ENCODE measurements at regions not wholly inside any gene's neighbourhood (a gene's known extent, or its start where the extent isn't known, plus 50 kb on each side); places are given as distances from the start of the nearest gene placed in this dataset.

GRCh38 chr12:75695926-75696325, 184.5 kb upstream of the KRR1 start:
- H3K27ac Mint-ChIP-seq (ENCODE audit: unreplicated experiment), result no peak overlapping the region
- no peak for DNase-seq
- H3K9me3 Mint-ChIP-seq (ENCODE audit: unreplicated experiment), result no peaks in the 10 kb centered on the region
- no peak overlapping the region for H3K4me3 Mint-ChIP-seq (ENCODE audit: unreplicated experiment)
- Histone ChIP-seq H3K4me3 (ENCODE audit: low read depth, low read length) (no peak overlapping the region), H3K36me3 (ENCODE audit: control insufficient read depth, insufficient read depth, low read length) (no peaks in the 10 kb centered on the region), H3K4me1 (no peaks in the 10 kb centered on the region), H3K27me3 (replicated peaks; ENCODE audit: control insufficient read depth, insufficient read depth, low read length) (no peaks in the 10 kb centered on the region), H3K9me3 (no peaks in the 10 kb centered on the region; the same call in 1 of the 2 replicates)
- no peak for TF ChIP-seq CTCF (IDR thresholded peaks at IDR 0.05; ENCODE audit: insufficient read depth in 1 of 2, low read depth in 1 of 2, low read length in 1 of 2, severe bottlenecking in 1 of 2, unreplicated experiment in 1 of 2)
- ChIA-PET POLR2A (no interaction called here), CTCF (no interaction called here)
- H3K36me3 Mint-ChIP-seq (ENCODE audit: insufficient read depth, unreplicated experiment), result no peaks in the 10 kb centered on the region
- intact Hi-C loops (cut with micrococcal nuclease; ENCODE audit: unreplicated experiment), result no loop called here
- no peaks in the 10 kb centered on the region for H3K27me3 Mint-ChIP-seq (ENCODE audit: insufficient read depth, unreplicated experiment)
- no TSS peak for BruUV-seq (replicated peaks)
- no peaks in the 10 kb centered on the region for H3K4me1 Mint-ChIP-seq (ENCODE audit: low read depth, unreplicated experiment)

GRCh38 chr12:75694534-75695268, 183.3 kb upstream of the KRR1 start:
- H3K9me3 Mint-ChIP-seq (ENCODE audit: unreplicated experiment), result no peaks in the 10 kb centered on the region
- no peaks in the 10 kb centered on the region for H3K36me3 Mint-ChIP-seq (ENCODE audit: insufficient read depth, unreplicated experiment)
- CTCF ChIA-PET, result no interaction called here
- no peaks in the 10 kb centered on the region for H3K27me3 ChIP-seq (replicated peaks; ENCODE audit: control insufficient read depth, insufficient read depth, low read length)
- no peak for DNase-seq
- no peak overlapping the region for H3K27ac Mint-ChIP-seq (ENCODE audit: unreplicated experiment)
- H3K4me3 ChIP-seq (ENCODE audit: low read depth, low read length), result no peak overlapping the region
- no peaks in the 10 kb centered on the region for H3K4me1 Mint-ChIP-seq (ENCODE audit: low read depth, unreplicated experiment)
- no peaks in the 10 kb centered on the region for H3K27me3 Mint-ChIP-seq (ENCODE audit: insufficient read depth, unreplicated experiment)
- TF ChIP-seq CTCF (IDR thresholded peaks at IDR 0.05; ENCODE audit: insufficient read depth in 1 of 2, low read depth in 1 of 2, low read length in 1 of 2, severe bottlenecking in 1 of 2, unreplicated experiment in 1 of 2), result no peak
- intact Hi-C loops (cut with micrococcal nuclease; ENCODE audit: unreplicated experiment), result no loop called here
- no peaks in the 10 kb centered on the region for H3K4me1 ChIP-seq
- no peak overlapping the region for H3K4me3 Mint-ChIP-seq (ENCODE audit: unreplicated experiment)
- H3K36me3 ChIP-seq (ENCODE audit: control insufficient read depth, insufficient read depth, low read length), result no peaks in the 10 kb centered on the region
- POLR2A ChIA-PET, result no interaction called here
- BruUV-seq (replicated peaks), result no TSS peak
- H3K9me3 ChIP-seq, result no peaks in the 10 kb centered on the region; the same call in 1 of the 2 replicates

GRCh38 chr12:75692876-75693275, 181.5 kb upstream of the KRR1 start:
- Mint-ChIP-seq H3K36me3 (ENCODE audit: insufficient read depth, unreplicated experiment) (no peaks in the 10 kb centered on the region), H3K9me3 (ENCODE audit: unreplicated experiment) (no peaks in the 10 kb centered on the region), H3K27me3 (ENCODE audit: insufficient read depth, unreplicated experiment) (no peaks in the 10 kb centered on the region), H3K27ac (ENCODE audit: unreplicated experiment) (no peak overlapping the region), H3K4me1 (ENCODE audit: low read depth, unreplicated experiment) (no peaks in the 10 kb centered on the region), H3K4me3 (ENCODE audit: unreplicated experiment) (no peak overlapping the region)
- no peaks in the 10 kb centered on the region for H3K4me1 ChIP-seq
- H3K36me3 ChIP-seq (ENCODE audit: control insufficient read depth, insufficient read depth, low read length), result no peaks in the 10 kb centered on the region
- no peaks in the 10 kb centered on the region for H3K9me3 ChIP-seq
- no TSS peak for BruUV-seq (replicated peaks)
- ChIA-PET CTCF (no interaction called here), POLR2A (no interaction called here)
- DNase-seq, result no peak
- no peaks in the 10 kb centered on the region for H3K27me3 ChIP-seq (replicated peaks; ENCODE audit: control insufficient read depth, insufficient read depth, low read length)
- TF ChIP-seq CTCF (IDR thresholded peaks at IDR 0.05; ENCODE audit: insufficient read depth in 1 of 2, low read depth in 1 of 2, low read length in 1 of 2, severe bottlenecking in 1 of 2, unreplicated experiment in 1 of 2), result no peak
- intact Hi-C loops (cut with micrococcal nuclease; ENCODE audit: unreplicated experiment), result no loop called here
- H3K4me3 ChIP-seq (ENCODE audit: low read depth, low read length), result no peak overlapping the region
